Stimulated activated naive CD8-positive, alpha-beta T cell treated with anti-CD3 and anti-CD28 coated beads, Interleukin-15, amount 100 ng/mL, for 72 hours (primary cell): ENCODE measurements at regions not wholly inside any gene's neighbourhood (a gene's known extent, or its start where the extent isn't known, plus 50 kb on each side); places are given as distances from the start of the nearest gene placed in this dataset.

Source experiments
- ATAC-seq: fragments of 150-1000 bp; cut with Tn5 transposase; 2 replicates; pipeline ENCODE4 v1.10.0; 2021; ENCODE audit warnings: mild to moderate bottlenecking, moderate library complexity
- DNase-seq, 2 donors: peaks; one replicate each; pipeline ENCODE4 v3.0.0; 2021 to 2022
- H3K27ac Mint-ChIP-seq, 2 donors: one replicate each; pipeline ENCODE4 v1.8.0; 2022; ENCODE audit warnings: mild to moderate bottlenecking in 2 of 2, mixed read lengths in 2 of 2, moderate library complexity in 2 of 2
- H3K27me3 Mint-ChIP-seq: one replicate; pipeline ENCODE4 v1.8.0; 2022; ENCODE audit warnings: mixed read lengths
- H3K4me1 Mint-ChIP-seq: one replicate; pipeline ENCODE4 v1.8.0; 2022; ENCODE audit warnings: mild to moderate bottlenecking, mixed read lengths
- H3K4me3 Mint-ChIP-seq, 2 donors: one replicate each; pipeline ENCODE4 v1.8.0; 2022; ENCODE audit warnings: mild to moderate bottlenecking in 2 of 2, mixed read lengths in 2 of 2, moderate library complexity in 1 of 2
- H3K9me3 Mint-ChIP-seq, 2 donors: one replicate each; pipeline ENCODE4 v1.8.0; 2022; ENCODE audit warnings: mixed read lengths in 2 of 2

DNA sequence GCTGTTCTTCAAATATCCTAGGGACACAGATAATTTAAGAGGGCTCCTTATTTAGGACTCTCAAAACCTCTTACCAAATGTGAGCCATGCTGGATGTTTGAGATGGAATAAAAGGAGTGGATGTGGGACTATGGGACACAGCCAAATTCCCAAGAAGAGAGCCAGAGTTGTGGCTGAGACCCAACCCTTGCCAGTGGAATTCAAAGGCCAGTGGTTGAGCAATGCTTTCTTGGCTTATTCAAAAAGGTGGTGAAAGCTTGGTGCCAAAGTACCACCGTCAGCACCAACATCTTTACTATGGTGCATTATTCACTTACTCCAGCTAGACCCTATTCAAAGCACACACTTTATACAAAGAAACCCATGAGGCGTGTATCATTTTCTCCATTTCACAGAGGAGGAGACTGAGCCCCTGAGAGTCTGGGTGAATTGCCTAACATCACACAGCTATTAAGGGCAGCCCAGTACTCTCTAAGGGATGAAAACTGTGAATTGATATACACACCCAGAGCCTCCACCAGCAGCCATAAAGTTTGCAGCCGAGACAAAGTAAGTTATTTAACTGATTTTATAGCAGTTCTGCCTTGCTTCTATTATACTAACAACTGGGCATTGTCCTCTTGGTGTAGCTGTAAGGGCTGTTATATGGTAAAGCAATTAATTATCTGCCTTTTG is 391.7 kb downstream of the ACTL7B start:
- Mint-ChIP-seq H3K9me3 (peaks cover 0 to 7% of the 10 kb centered on the region in 2 donors), H3K4me3 (no peak overlapping the region), H3K27ac (no peak overlapping the region), H3K27me3 (no peaks in the 10 kb centered on the region), H3K4me1 (no peaks in the 10 kb centered on the region)
- DNase-seq (no peak), ATAC-seq (no peak)

DNA sequence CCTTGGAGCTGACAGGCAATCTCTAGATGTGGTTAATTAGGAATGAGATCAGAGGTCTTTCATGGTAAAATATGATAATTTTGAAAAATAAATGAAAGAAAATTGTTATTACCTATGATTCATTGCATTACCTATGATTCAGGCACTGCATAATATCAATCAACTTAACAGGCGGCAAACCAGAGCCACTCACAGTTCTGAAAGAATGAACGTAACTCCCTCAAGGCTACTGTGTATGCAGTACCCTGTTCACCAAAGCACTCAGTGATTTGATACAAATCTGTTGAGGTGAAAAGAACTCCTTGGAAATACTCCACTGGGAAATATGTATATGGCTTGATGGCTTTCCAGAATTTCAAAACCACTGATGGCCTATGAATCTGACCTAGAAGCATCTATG is 398.9 kb downstream of the ACTL7B start:
- no peak for ATAC-seq

DNA sequence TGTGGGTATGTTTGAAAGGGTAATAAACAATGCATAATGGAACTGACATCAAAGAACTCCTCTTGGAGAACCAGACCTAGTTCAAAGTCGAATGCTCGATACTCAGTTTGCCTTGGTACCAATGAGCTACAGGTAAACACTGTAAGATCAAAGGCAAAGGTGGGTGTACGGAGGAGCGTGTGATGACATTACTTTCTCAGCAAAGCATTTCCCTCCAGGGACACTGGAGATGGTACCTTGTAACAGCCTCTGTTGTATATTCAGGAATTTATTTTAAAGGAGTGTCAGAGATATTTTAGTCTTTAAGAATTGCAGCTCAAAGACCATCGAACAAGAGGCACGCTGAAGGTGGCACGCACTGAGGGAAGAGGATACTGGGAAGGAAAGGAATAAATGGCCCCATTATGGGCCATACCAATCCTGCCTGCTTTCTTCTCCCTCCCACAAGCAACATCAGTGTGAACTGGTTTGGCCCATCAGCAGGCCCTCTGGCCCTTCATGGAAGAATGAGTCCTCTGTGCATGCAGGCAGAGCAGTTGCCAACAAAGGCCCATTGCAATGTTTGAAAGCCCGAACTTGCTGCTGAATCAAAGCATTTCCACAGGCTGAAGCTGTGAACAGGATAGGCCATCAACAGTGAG is 410.2 kb downstream of the ACTL7B start:
- peaks cover 9 to 12% of the 10 kb centered on the region in 2 donors for H3K9me3 Mint-ChIP-seq
- DNase-seq (no peak), ATAC-seq (no peak)
- no peaks in the 10 kb centered on the region for H3K27me3 Mint-ChIP-seq
- H3K4me3 Mint-ChIP-seq = no peak overlapping the region
- no peaks in the 10 kb centered on the region for H3K4me1 Mint-ChIP-seq
- H3K27ac Mint-ChIP-seq = no peak overlapping the region

More for the DNA sequence above, 398.9 kb downstream of the ACTL7B start:
- DNase-seq = no peak
- Mint-ChIP-seq H3K27ac (no peak overlapping the region), H3K4me3 (no peak overlapping the region), H3K9me3 (peaks cover 6% of the 10 kb centered on the region in 2 donors), H3K27me3 (no peaks in the 10 kb centered on the region), H3K4me1 (no peaks in the 10 kb centered on the region)

DNA sequence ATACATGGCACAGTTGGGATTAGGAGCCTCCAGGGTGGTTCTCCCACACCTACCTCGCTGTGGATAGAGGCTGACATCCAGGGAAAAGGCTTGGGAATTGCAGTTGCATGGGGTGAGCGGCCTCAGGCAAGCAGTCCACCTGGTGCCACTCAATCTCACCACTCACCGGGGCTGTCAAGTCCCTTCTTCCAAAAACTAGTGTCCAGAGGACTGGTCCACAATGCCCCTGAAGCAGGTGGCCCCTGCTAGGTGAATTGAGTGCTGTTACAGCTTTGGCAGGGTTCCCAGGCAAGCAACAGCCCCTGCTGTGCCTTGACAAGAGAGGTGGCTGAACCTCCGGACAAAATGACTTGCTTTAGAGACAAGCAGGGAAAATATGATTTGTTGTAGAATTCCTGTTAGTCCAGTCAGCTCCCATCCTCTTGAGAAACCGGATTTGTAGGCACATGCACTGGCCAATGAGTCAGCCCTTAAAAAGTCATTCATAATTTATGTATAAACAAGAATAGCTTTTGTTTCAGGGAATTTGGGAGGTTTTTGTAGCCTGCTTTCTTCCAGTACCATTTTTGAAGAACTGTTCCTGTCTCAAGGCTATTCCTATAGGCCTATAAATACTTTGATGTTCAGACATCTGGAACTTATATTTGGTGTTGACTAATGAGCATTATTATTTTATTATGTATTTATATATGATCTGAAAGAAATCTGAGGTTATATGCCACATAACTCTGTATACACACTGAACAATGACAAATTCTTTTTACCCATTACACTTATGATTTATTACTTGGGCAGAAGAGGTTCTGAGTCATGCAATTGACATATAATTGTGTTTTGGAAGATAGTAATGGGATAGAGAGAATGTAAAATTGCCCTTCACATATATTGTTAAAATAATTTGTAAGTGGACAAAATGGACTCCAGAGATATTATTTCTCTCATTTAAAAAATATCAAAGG is 411.1 kb downstream of the ACTL7B start:
- Mint-ChIP-seq H3K27me3 (no peaks in the 10 kb centered on the region), H3K4me3 (no peak overlapping the region), H3K4me1 (no peaks in the 10 kb centered on the region), H3K9me3 (peaks cover 9 to 12% of the 10 kb centered on the region in 2 donors), H3K27ac (no peak overlapping the region)
- ATAC-seq = no peak
- DNase-seq = no peak

DNA sequence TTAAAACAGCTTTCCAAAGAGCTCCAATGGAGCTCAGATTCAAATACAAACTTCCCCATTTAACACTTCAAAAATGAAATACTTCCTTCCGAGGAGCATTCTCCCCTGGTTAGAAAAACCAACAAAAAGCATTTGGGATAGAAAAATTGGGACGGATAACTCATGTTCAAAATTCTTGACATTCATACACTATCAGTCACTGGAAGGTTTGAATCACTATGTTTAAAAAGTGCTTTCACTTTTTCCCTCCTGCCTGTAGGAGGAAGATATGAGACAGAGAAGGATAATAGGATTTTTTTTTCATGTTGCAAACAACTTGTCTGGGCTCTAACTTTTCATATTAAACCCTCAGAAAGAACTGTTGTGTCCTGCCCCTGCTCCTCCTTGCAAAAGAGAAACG is 412.0 kb downstream of the ACTL7B start:
- Mint-ChIP-seq H3K4me3 (no peak overlapping the region), H3K27me3 (no peaks in the 10 kb centered on the region), H3K27ac (no peak overlapping the region), H3K9me3 (peaks cover 3 to 9% of the 10 kb centered on the region in 2 donors), H3K4me1 (no peaks in the 10 kb centered on the region)
- DNase-seq = no peak
- ATAC-seq = no peak

DNA sequence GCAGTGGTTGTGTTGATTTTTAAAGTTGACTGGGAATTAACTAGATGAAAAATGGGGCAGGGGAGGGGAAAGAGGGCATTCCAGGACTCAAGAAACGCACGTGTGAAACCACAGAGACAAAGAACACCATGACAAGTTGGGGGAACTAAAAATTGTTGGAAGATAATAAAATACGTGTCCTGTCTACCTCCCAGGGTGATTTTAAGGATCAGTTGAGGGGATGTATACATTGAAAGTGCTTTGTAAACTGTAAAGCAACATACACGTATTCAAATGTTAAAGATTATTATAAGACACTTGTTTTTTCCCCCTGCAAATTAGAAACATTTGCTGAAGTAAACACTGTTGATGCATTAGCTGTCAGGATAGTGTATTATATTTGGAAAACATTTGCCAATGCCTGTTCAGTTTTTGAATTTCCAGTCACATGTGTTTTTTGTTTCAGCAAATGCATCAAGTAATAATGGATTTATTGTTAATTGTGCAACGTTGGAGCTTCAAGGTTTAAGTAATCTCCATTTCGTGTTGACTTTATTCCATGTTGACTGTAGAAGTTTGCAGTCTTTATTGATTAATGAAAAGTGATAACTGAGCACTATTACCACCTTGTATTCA is 412.7 kb downstream of the ACTL7B start:
- ATAC-seq = no peak
- H3K4me3 Mint-ChIP-seq = no peak overlapping the region
- H3K4me1 Mint-ChIP-seq = no peaks in the 10 kb centered on the region
- H3K27me3 Mint-ChIP-seq = no peaks in the 10 kb centered on the region
- no peak for DNase-seq
- no peak overlapping the region for H3K27ac Mint-ChIP-seq
- H3K9me3 Mint-ChIP-seq = peaks cover 0 to 15% of the 10 kb centered on the region in 2 donors

DNA sequence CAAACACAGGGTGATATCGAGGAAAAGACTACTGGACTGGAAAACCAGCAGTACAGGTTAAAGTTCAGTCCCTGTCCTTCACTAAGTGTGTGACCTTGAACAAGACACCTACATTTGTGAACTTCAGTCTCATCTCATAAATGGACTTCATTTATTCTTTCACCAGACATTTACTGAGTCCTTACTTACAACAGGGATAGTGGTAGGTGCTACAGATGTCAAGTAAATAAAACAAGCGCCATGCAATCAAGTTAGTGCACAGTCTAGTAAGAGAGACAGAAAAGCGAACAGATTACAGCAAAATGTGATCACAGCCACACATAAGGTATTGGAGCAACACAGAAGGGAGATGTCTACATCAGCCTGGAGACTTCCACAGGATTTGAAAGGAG is 413.2 kb downstream of the ACTL7B start:
- no peaks in the 10 kb centered on the region for H3K27me3 Mint-ChIP-seq

DNA sequence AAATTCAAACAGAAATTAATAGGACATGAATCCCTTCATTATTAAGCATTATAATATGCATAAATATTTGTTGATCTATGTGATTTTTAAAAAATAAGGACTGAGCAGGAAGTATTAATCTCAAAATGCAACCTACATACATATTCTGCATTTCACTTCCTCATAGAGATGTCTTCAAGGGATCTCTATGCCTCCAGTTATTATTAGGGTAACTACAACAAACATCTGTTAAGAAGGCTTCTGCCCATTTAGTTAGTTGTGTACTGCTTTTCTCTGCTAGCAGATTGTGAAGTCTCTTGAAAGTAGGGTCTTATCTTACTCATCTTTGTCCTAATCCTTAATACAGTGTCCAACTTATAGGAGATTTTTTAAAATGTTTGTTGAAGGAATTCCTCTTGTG is 414.1 kb downstream of the ACTL7B start:
- no peaks in the 10 kb centered on the region for H3K4me1 Mint-ChIP-seq
- H3K27me3 Mint-ChIP-seq = no peaks in the 10 kb centered on the region
- no peak overlapping the region for H3K4me3 Mint-ChIP-seq
- ATAC-seq (no peak), DNase-seq (no peak)
- no peak overlapping the region for H3K27ac Mint-ChIP-seq
- peaks cover 0 to 15% of the 10 kb centered on the region in 2 donors for H3K9me3 Mint-ChIP-seq

More for the DNA sequence above, 413.2 kb downstream of the ACTL7B start:
- H3K4me3 Mint-ChIP-seq = no peak overlapping the region
- H3K4me1 Mint-ChIP-seq = no peaks in the 10 kb centered on the region
- no peak for DNase-seq
- peaks cover 0 to 15% of the 10 kb centered on the region in 2 donors for H3K9me3 Mint-ChIP-seq
- ATAC-seq = no peak
- no peak overlapping the region for H3K27ac Mint-ChIP-seq

DNA sequence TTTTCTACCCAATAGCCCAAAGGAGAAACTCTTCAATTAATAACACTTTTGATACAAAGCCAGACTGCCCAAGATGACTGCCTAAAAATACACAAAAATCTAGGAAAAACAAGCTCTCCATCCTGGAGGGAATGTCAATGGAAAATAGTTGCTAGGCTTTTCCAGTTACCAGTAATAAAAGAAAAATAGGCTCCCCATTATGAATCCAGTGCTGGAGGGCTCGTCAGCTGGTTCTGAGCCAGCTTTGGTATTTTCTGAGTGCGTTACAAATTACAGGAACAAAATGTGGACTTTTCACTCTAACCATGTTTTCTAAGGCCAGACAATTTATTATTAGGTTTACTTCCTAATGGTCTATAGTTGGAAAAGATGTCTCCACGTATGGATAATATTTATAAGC is 414.5 kb downstream of the ACTL7B start:
- H3K9me3 Mint-ChIP-seq = peaks cover 0 to 15% of the 10 kb centered on the region in 2 donors
- no peaks in the 10 kb centered on the region for H3K27me3 Mint-ChIP-seq
- no peaks in the 10 kb centered on the region for H3K4me1 Mint-ChIP-seq
- no peak overlapping the region for H3K4me3 Mint-ChIP-seq
- H3K27ac Mint-ChIP-seq = no peak overlapping the region
- ATAC-seq (no peak), DNase-seq (no peak)

DNA sequence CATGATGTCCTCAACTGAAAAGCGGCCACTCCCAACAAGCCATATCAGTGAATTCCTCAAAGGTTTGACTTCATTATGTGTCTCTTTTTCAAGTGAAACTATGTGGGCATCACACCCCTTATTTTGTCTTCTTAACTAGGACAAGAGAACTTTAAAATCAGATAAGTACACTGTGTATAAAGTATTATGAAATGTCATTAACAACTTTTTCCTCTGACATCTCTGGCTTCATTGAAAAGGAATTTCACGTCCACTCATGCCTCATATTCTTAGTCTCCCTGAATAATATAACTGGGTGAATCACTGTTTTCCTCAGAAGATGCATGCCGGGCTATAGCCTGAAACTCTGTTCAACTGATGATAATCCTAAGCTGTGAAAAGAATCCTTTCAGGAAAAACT is 415.8 kb downstream of the ACTL7B start:
- no peak overlapping the region for H3K4me3 Mint-ChIP-seq
- H3K27ac Mint-ChIP-seq = no peak overlapping the region
- H3K27me3 Mint-ChIP-seq = no peaks in the 10 kb centered on the region
- peaks cover 0 to 15% of the 10 kb centered on the region in 2 donors for H3K9me3 Mint-ChIP-seq
- DNase-seq (no peak), ATAC-seq (no peak)
- no peaks in the 10 kb centered on the region for H3K4me1 Mint-ChIP-seq

DNA sequence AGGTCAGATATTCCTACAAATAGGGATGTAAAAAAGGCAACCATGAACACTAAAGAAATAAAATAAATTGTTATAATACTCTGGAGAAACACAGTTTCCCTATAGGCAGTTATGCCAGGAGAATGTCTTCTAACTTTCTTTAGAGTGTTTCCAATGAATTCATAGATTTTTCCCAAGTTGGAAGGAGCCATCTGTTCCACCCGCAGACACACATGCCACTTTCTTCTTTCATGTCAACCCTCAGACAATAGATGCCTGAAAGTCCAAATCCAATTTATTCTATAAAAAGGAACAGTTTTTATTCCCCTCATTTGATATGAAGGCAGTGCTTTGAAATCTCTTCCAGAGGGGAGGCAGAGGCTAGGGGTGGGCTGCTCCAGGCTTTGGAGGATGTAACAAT is 418.1 kb downstream of the ACTL7B start:
- H3K4me1 Mint-ChIP-seq = no peaks in the 10 kb centered on the region
- no peak overlapping the region for H3K4me3 Mint-ChIP-seq
- ATAC-seq (no peak), DNase-seq (no peak)
- H3K9me3 Mint-ChIP-seq = peaks cover 0 to 12% of the 10 kb centered on the region in 2 donors
- no peaks in the 10 kb centered on the region for H3K27me3 Mint-ChIP-seq
- no peak overlapping the region for H3K27ac Mint-ChIP-seq

DNA sequence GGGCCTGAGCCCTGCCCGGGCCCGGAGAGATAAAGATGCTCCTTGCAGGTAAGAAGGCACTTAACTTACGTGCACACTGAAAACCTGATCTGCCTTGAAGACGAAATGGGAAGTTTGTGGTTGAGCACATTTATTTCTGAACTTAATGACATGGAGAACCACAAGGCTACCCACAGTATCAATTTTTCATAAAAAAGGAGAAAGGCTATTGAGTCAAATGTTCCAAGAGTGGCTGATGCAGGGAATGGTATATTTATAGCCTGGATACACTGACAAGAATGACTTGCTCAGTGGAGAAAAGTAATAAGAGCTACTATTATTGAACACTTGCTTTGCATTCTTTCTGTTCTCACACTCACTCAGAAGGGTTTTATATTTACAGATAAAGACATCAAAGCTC is 419.3 kb downstream of the ACTL7B start:
- Mint-ChIP-seq H3K27me3 (no peaks in the 10 kb centered on the region), H3K9me3 (peaks cover 0 to 14% of the 10 kb centered on the region in 2 donors), H3K4me3 (no peak overlapping the region), H3K27ac (no peak overlapping the region), H3K4me1 (no peaks in the 10 kb centered on the region)
- ATAC-seq (no peak), DNase-seq (no peak)

DNA sequence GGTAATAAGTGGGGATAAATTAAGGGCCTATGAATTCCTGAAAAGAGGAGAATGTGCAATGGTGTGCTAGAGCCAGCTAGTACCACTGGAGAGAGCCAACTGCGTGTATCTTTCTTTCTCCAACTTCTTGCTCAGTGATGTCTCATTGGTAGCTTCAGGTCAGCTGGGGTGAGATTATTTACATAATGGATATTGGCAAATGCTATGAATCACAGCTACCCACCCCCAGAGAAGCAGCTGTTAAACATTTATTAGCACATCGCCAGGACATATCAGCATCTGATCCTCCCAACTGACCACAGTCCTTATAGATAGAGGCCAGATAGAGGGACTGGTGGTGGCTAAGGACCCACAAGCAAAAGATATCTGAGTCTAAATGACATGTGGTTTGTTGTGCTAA is 421.3 kb downstream of the ACTL7B start:
- Mint-ChIP-seq H3K4me1 (no peaks in the 10 kb centered on the region), H3K4me3 (no peak overlapping the region), H3K27me3 (no peaks in the 10 kb centered on the region), H3K9me3 (peaks cover 0 to 23% of the 10 kb centered on the region in 2 donors), H3K27ac (no peak overlapping the region)
- DNase-seq (no peak), ATAC-seq (no peak)

DNA sequence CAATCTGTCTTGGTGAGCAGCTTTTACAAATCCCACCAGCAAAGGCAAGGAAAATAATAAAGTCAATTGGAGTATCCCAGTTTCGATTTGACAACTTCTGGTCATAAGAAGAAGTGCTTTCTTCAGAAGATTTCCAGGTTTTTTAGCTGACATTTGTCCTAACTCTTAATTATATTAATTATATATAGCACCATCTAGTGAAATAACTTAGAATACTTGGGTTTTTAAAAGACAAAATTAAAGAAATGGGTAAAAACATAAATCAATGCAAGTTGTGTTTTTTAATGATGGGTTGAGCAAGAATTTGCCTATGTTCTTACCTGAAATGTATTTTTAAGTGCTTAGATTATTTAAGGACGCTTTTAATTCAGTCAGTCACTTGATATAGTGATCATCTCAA is 421.8 kb downstream of the ACTL7B start:
- H3K27ac Mint-ChIP-seq = no peak overlapping the region
- DNase-seq (no peak), ATAC-seq (no peak)
- H3K4me3 Mint-ChIP-seq = no peak overlapping the region
- no peaks in the 10 kb centered on the region for H3K4me1 Mint-ChIP-seq
- no peaks in the 10 kb centered on the region for H3K27me3 Mint-ChIP-seq
- peaks cover 2 to 23% of the 10 kb centered on the region in 2 donors for H3K9me3 Mint-ChIP-seq

DNA sequence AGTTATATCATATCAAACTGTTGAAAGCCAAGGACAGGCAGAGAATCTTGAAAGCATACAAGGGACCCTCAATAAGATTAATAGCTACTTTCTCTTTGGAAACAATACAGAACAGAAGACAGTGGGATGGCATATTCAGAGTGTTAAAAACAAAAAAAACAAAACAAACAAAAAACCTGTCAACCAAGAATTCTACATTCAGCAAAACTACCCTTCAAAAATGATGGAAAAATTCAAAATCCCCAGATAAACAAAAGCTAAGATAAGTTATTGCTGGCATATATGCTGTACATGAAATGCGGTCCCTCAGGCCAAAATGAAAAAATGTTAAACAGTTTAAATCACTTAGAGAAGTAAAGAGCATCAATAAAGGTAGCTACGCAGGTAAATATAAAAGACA is 425.1 kb downstream of the ACTL7B start:
- DNase-seq (no peak), ATAC-seq (no peak)
- Mint-ChIP-seq H3K27ac (no peak overlapping the region), H3K27me3 (no peaks in the 10 kb centered on the region), H3K4me3 (no peak overlapping the region), H3K9me3 (peaks cover 7 to 13% of the 10 kb centered on the region in 2 donors), H3K4me1 (no peaks in the 10 kb centered on the region)
